GM18868 (cell line): ENCODE measurements at regions not wholly inside any gene's neighbourhood (a gene's known extent, or its start where the extent isn't known, plus 50 kb on each side); places are given as distances from the start of the nearest gene placed in this dataset.

ENCODE experiments used
- ATAC-seq: cut with Tn5 transposase; IDR thresholded peaks from one replicate; pipeline ENCODE4 v1.9.1; 2021; ENCODE audit warnings: mild to moderate bottlenecking, moderate library complexity; ENCODE audit not compliant: unreplicated experiment

- no peak for ATAC-seq
Observed at GRCh38 chr15:70258369-70259027, 160.8 kb upstream of the TLE3 start.

- ATAC-seq = no peak
Observed at GRCh38 chr15:70257573-70258248, 160.0 kb upstream of the TLE3 start.

GRCh38 chr15:70257047-70257446 lies 159.3 kb upstream of the TLE3 start:
- no peak for ATAC-seq

GRCh38 chr15:70254311-70254869 lies 156.7 kb upstream of the TLE3 start:
- no peak for ATAC-seq

GRCh38 chr15:70253461-70254156 lies 155.9 kb upstream of the TLE3 start:
- ATAC-seq = no peak

- no peak for ATAC-seq
Observed at GRCh38 chr15:70252951-70253320, 155.2 kb upstream of the TLE3 start.

- ATAC-seq = no peak
Observed at GRCh38 chr15:70252056-70252950, 154.6 kb upstream of the TLE3 start.

GRCh38 chr15:70251246-70251990 lies 153.7 kb upstream of the TLE3 start:
- no peak for ATAC-seq

- no peak for ATAC-seq
Observed at GRCh38 chr15:70250208-70251201, 152.8 kb upstream of the TLE3 start.

GRCh38 chr15:70249616-70250015 lies 151.9 kb upstream of the TLE3 start:
- no peak for ATAC-seq

- no peak for ATAC-seq
Observed at GRCh38 chr15:70248116-70249025, 150.7 kb upstream of the TLE3 start.

- no peak for ATAC-seq
Observed at GRCh38 chr15:70247281-70247680, 149.6 kb upstream of the TLE3 start.

GRCh38 chr15:70246623-70247220 lies 149.0 kb upstream of the TLE3 start:
- no peak for ATAC-seq

- no peak for ATAC-seq
Observed at GRCh38 chr15:70245932-70246622, 148.4 kb upstream of the TLE3 start.

- ATAC-seq = no peak
Observed at GRCh38 chr15:70244978-70245542, 147.3 kb upstream of the TLE3 start.

- ATAC-seq = no peak
Observed at GRCh38 chr15:70243686-70244540, 146.2 kb upstream of the TLE3 start.
